K562 (cell line): ENCODE measurements at regions not wholly inside any gene's neighbourhood (a gene's known extent, or its start where the extent isn't known, plus 50 kb on each side); places are given as distances from the start of the nearest gene placed in this dataset.

Source experiments
- ATAC-seq: fragments of 200-7000 bp; cut with Tn5 transposase; 3 replicates; pipeline ENCODE4 v1.9.1; 2020; ENCODE audit warnings: moderate library complexity
- BruUV-seq: library from RNA; stranded (reverse); fragments of 400-500 nt; replicated peaks from 2 replicates; lab custom pipeline; 2021; lab: Mats Ljungman, UMichigan
- CTCF ChIA-PET: fragments of 300-600 bp; formaldehyde crosslinking; extraction: SDS; loops from one replicate; lab custom pipeline; 2021; ENCODE audit warnings: low intra/inter-chr PET ratio; lab: Yijun Ruan, JAX
- POLR2A ChIA-PET: fragments of 300-600, 350-650 bp; sonication (Branson Sonifier 250); formaldehyde crosslinking; extraction: SDS; loops from one replicate; lab custom pipeline; 2021; ENCODE audit warnings: antibody characterized with exemption, inconsistent platforms; lab: Yijun Ruan, JAX
- DNase-seq, 4 experiments: peaks; one replicate each; pipeline versions ENCODE4 v3.0.0 to v3.0.0-alpha.2; 2011 to 2018; ENCODE audit warnings: low spot score in 3 of 4, mixed read lengths in 3 of 4; ENCODE audit errors: extremely low read depth in 1 of 4
- FAIRE-seq: peaks from 2 replicates; lab custom pipeline; 2011; peaks lifted over from hg19 to GRCh38; lab: Jason Lieb, UNC
- H2AFZ ChIP-seq: 2 replicates; pipeline ENCODE4 v1.6.0; 2011; ENCODE audit warnings: low read depth, low read length, control low read depth, inconsistent platforms
- H3K27ac ChIP-seq: fragments of 200-600 bp; 3 replicates; pipeline ENCODE4 v1.8.0; 2011; ENCODE audit warnings: low read depth, mild to moderate bottlenecking, control low read depth, inconsistent platforms, low read length, moderate library complexity, mixed read lengths; ENCODE audit errors: extremely low read depth
- H3K27me3 ChIP-seq, 2 experiments: fragments of 300-600 bp in 1 of 2; 2 replicates in 1 of 2; 3 replicates in 1 of 2; pipeline versions ENCODE4 v1.6.0 to v1.8.0; 2011; ENCODE audit warnings: inconsistent platforms in 2 of 2, low read length in 2 of 2, mild to moderate bottlenecking in 1 of 2, mixed read lengths in 1 of 2, moderate library complexity in 1 of 2; ENCODE audit not compliant: control insufficient read depth in 2 of 2, insufficient read depth in 2 of 2
- H3K36me3 ChIP-seq: fragments of 300-600 bp; 3 replicates; pipeline ENCODE4 v1.8.0; 2011; ENCODE audit warnings: mild to moderate bottlenecking, low read length, inconsistent platforms; ENCODE audit not compliant: control insufficient read depth, insufficient read depth
- H3K4me1 ChIP-seq, 2 experiments: fragments of 200-600 bp in 1 of 2; replicated peaks in 1 of 2; 2 replicates in 1 of 2; 3 replicates in 1 of 2; pipeline versions ENCODE4 v1.5.1 to v1.8.0; 2011; ENCODE audit warnings: inconsistent platforms in 2 of 2, low read length in 2 of 2, mild to moderate bottlenecking in 1 of 2, mixed read lengths in 1 of 2, moderate library complexity in 1 of 2; ENCODE audit not compliant: control insufficient read depth in 2 of 2, insufficient read depth in 2 of 2
- H3K4me2 ChIP-seq: 2 replicates; pipeline ENCODE4 v1.6.1; 2011; ENCODE audit warnings: low read length, control low read depth, inconsistent platforms, mixed read lengths; ENCODE audit not compliant: insufficient read depth
- H3K4me3 ChIP-seq: fragments of 200-600 bp; sonication (generic), shearing (Covaris generic); 2 replicates; pipeline ENCODE4 v1.5.1; 2016; ENCODE audit warnings: control low read depth, inconsistent platforms
- H3K79me2 ChIP-seq: fragments of 200-600 bp; 3 replicates; pipeline ENCODE4 v1.8.0; 2011; ENCODE audit warnings: low read length, inconsistent platforms; ENCODE audit not compliant: control insufficient read depth, insufficient read depth
- H3K9ac ChIP-seq, 2 experiments: 2 replicates each; pipeline versions ENCODE4 v1.6.0 to v1.6.1; 2011; ENCODE audit warnings: low read depth in 2 of 2, low read length in 2 of 2, control low read depth in 1 of 2, inconsistent platforms in 1 of 2, mild to moderate bottlenecking in 1 of 2, mixed read lengths in 1 of 2; ENCODE audit not compliant: insufficient read depth in 1 of 2
- H3K9me1 ChIP-seq: one replicate; pipeline ENCODE4 v1.6.0; 2011; ENCODE audit warnings: inconsistent platforms, mild to moderate bottlenecking, low read length, moderate library complexity; ENCODE audit not compliant: control insufficient read depth, insufficient read depth
- H3K9me3 ChIP-seq: replicated peaks from 2 replicates; pipeline ENCODE4 v1.5.1; 2011; ENCODE audit warnings: low read depth, low read length, inconsistent platforms; ENCODE audit not compliant: control insufficient read depth, insufficient read depth
- H4K20me1 ChIP-seq: replicated peaks from 2 replicates; pipeline ENCODE4 v1.6.1; 2011; ENCODE audit warnings: low read length, inconsistent platforms, mixed read lengths; ENCODE audit not compliant: control insufficient read depth, insufficient read depth
- BRF1 ChIP-seq: IDR thresholded peaks from 3 replicates; pipeline ENCODE4 v1.6.1; 2011; ENCODE audit warnings: borderline replicate concordance, mild to moderate bottlenecking; ENCODE audit not compliant: insufficient read length; ENCODE audit errors: extremely low read depth
- ILF3 ChIP-seq: fragments of 450-650 bp; IDR thresholded peaks from 2 replicates; pipeline ENCODE4 v1.6.1; 2018; ENCODE audit warnings: antibody characterized with exemption, mild to moderate bottlenecking, moderate library complexity, borderline replicate concordance
- KDM2B ChIP-seq: fragments of 250-450 bp; sonication (Bioruptor Pico); IDR thresholded peaks from 2 replicates; pipeline ENCODE4 v1.8.0; 2021; ENCODE audit warnings: mild to moderate bottlenecking, moderate library complexity
- MTA1 ChIP-seq: fragments of 450-650 bp; IDR thresholded peaks from 2 replicates; pipeline ENCODE4 v1.6.1; 2017; ENCODE audit warnings: borderline replicate concordance
- MTA3 ChIP-seq: fragments of 450-650 bp; formaldehyde crosslinking; IDR thresholded peaks from 2 replicates; pipeline ENCODE4 v1.6.1; 2017; ENCODE audit warnings: mild to moderate bottlenecking, borderline replicate concordance
- PHF20 ChIP-seq: fragments of 450-650 bp; IDR thresholded peaks from 2 replicates; pipeline ENCODE4 v1.6.1; 2018; ENCODE audit not compliant: partially characterized antibody
- POLR2AphosphoS5 ChIP-seq: IDR thresholded peaks from 2 replicates; pipeline ENCODE4 v1.6.1; 2011; ENCODE audit warnings: mild to moderate bottlenecking, low read depth, low read length, moderate library complexity; ENCODE audit not compliant: control insufficient read depth, insufficient read depth
- ZBTB2 ChIP-seq: fragments of 450-650 bp; IDR thresholded peaks from 2 replicates; pipeline ENCODE4 v1.6.1; 2016; ENCODE audit warnings: antibody characterized with exemption
- ZNF354B ChIP-seq: fragments of 250-450 bp; sonication (Bioruptor Pico); IDR thresholded peaks from 2 replicates; pipeline ENCODE4 v1.4.0; 2020
- ZNF639 ChIP-seq, 2 experiments: fragments of 200-800 bp in 1 of 2; sonication (Bioruptor generic) in 1 of 2; sonication (generic) in 1 of 2; formaldehyde crosslinking in 1 of 2; IDR thresholded peaks in 1 of 2; conservative IDR thresholded peaks in 1 of 2; 2 replicates each; pipeline versions ENCODE4 v1.5.0 to v1.6.1; 2016 to 2020; ENCODE audit warnings: missing compliant biosample characterization in 1 of 2, missing genetic modification characterization in 1 of 2, missing genetic modification reagents in 1 of 2
- WGBS: fragments of 100-300 bp; shearing (Covaris generic); methylation state at CpG from one replicate; pipeline ENCODE4 v1.1.6; 2016; ENCODE audit warnings: low coverage, mixed read lengths; ENCODE audit not compliant: insufficient coverage; ENCODE audit errors: missing lambda C conversion rate; 5-methylcytosine and 5-hydroxymethylcytosine counted together
- in situ Hi-C: fragments of 300-500 bp; cut with MboI; formaldehyde crosslinking; loops from 4 replicates; pipeline ENCODE4 v1.15.0; 2018; ENCODE audit warnings: inconsistent platforms, mixed read lengths
- intact Hi-C: fragments of 100-400 bp; cut with micrococcal nuclease; formaldehyde crosslinking; loops from 2 replicates; pipeline ENCODE4 v1.14.2; 2022
- TF ChIP-seq, protein P1 (sequence below): fragments of 150-350 bp; conservative IDR thresholded peaks from 2 replicates; pipeline ENCODE4 v1.6.1; 2014; ENCODE audit warnings: low read length
- TF ChIP-seq, protein P2 (sequence below): IDR thresholded peaks from 2 replicates; pipeline ENCODE4 v1.6.1; 2011; ENCODE audit not compliant: insufficient read length; ENCODE audit errors: extremely low read depth

DNA sequence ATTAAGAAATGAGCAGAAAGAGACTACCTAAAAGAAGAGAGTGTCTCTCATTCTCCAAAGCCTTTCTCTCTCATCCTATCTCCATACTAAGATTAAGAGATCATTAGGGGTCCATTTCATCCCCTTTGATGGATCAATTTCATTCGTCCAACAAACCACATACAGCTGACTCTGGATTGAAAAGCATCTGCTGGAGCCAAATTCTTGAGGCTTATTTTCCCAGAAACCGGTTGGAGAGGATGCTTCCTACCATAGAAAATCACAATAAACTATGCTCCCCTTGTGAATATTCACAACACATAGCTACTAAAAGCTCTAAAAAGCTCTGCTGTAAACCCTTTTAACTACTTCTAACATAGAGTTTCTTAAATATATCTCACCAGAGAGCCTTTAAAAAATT, 755.0 kb upstream of the ZNF608 start:
- BruUV-seq = no TSS peak
- CTCF ChIA-PET = no interaction called here
- no peaks in the 10 kb centered on the region for H3K4me1 ChIP-seq
- H3K36me3 ChIP-seq = no peaks in the 10 kb centered on the region
- 0% methylated on average over 2 of the region's 2 CpGs for WGBS
- H3K4me2 ChIP-seq = no peak overlapping the region
- no peak overlapping the region for H3K27ac ChIP-seq
- TF ChIP-seq ZBTB2 = no peak
- TF ChIP-seq BRF1 = no peak
- TF ChIP-seq MTA1 = no peak
- TF ChIP-seq, protein P1, sequence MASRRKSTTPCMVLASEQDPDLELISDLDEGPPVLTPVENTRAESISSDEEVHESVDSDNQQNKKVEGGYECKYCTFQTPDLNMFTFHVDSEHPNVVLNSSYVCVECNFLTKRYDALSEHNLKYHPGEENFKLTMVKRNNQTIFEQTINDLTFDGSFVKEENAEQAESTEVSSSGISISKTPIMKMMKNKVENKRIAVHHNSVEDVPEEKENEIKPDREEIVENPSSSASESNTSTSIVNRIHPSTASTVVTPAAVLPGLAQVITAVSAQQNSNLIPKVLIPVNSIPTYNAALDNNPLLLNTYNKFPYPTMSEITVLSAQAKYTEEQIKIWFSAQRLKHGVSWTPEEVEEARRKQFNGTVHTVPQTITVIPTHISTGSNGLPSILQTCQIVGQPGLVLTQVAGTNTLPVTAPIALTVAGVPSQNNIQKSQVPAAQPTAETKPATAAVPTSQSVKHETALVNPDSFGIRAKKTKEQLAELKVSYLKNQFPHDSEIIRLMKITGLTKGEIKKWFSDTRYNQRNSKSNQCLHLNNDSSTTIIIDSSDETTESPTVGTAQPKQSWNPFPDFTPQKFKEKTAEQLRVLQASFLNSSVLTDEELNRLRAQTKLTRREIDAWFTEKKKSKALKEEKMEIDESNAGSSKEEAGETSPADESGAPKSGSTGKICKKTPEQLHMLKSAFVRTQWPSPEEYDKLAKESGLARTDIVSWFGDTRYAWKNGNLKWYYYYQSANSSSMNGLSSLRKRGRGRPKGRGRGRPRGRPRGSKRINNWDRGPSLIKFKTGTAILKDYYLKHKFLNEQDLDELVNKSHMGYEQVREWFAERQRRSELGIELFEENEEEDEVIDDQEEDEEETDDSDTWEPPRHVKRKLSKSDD = no peak
- no peak for TF ChIP-seq POLR2AphosphoS5
- no peak for TF ChIP-seq MTA3
- TF ChIP-seq, protein P2, sequence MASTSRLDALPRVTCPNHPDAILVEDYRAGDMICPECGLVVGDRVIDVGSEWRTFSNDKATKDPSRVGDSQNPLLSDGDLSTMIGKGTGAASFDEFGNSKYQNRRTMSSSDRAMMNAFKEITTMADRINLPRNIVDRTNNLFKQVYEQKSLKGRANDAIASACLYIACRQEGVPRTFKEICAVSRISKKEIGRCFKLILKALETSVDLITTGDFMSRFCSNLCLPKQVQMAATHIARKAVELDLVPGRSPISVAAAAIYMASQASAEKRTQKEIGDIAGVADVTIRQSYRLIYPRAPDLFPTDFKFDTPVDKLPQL = no peak
- no peak for TF ChIP-seq PHF20
- no peak for TF ChIP-seq ILF3
- TF ChIP-seq ZNF354B (CRISPR knock-in tag) = no peak
- TF ChIP-seq KDM2B (CRISPR knock-in tag) = no peak
- TF ChIP-seq ZNF639 (CRISPR knock-in tag; conservative IDR thresholded peaks at IDR 0.05 in 1 of 2, IDR thresholded peaks at IDR 0.05 in 1 of 2) = no peak
- POLR2A ChIA-PET = no interaction called here
- H3K27me3 ChIP-seq = no peaks in the 10 kb centered on the region
- H3K4me3 ChIP-seq = no peak overlapping the region
- H3K9me3 ChIP-seq = no peaks in the 10 kb centered on the region
- no peak for FAIRE-seq
- ATAC-seq = no peak
- no peaks in the 10 kb centered on the region for H4K20me1 ChIP-seq
- intact Hi-C loops (no loop called here), in situ Hi-C loops (no loop called here)
- no peak for DNase-seq
- no peaks in the 10 kb centered on the region for H3K9me1 ChIP-seq
- no peak overlapping the region for H3K9ac ChIP-seq
- H3K79me2 ChIP-seq = no peaks in the 10 kb centered on the region
- H2AFZ ChIP-seq = no peak overlapping the region
